Trophoblast cell (in vitro differentiated cells and primary cell): ENCODE measurements at regions not wholly inside any gene's neighbourhood (a gene's known extent, or its start where the extent isn't known, plus 50 kb on each side); places are given as distances from the start of the nearest gene placed in this dataset.
A peak's percentile ranks its signal among the peaks of the same experiment; 100 is the strongest.

Source experiments
- DNase-seq, 2 donors: peaks; one replicate each; pipeline ENCODE4 v3.0.0-alpha.2; 2016
- H2AFZ ChIP-seq: 2 replicates; pipeline ENCODE4 v1.6.1; 2013; ENCODE audit warnings: low read length, moderate library complexity, mild to moderate bottlenecking; ENCODE audit not compliant: insufficient read depth, poor library complexity
- H2AK5ac ChIP-seq: 2 replicates; pipeline ENCODE4 v1.6.1; 2013; ENCODE audit warnings: mild to moderate bottlenecking, low read length
- H2BK120ac ChIP-seq: 2 replicates; pipeline ENCODE4 v1.6.1; 2013; ENCODE audit warnings: low read length, mild to moderate bottlenecking, moderate library complexity; ENCODE audit not compliant: insufficient read depth, poor library complexity
- H2BK12ac ChIP-seq: 2 replicates; pipeline ENCODE4 v1.6.1; 2013; ENCODE audit warnings: mild to moderate bottlenecking, low read length, moderate library complexity
- H2BK5ac ChIP-seq: 2 replicates; pipeline ENCODE4 v1.6.1; 2013; ENCODE audit warnings: low read length, low read depth, moderate library complexity, mild to moderate bottlenecking; ENCODE audit not compliant: poor library complexity
- H3K14ac ChIP-seq: 2 replicates; pipeline ENCODE4 v1.6.1; 2013; ENCODE audit warnings: mild to moderate bottlenecking, low read length
- H3K18ac ChIP-seq: 2 replicates; pipeline ENCODE4 v1.6.1; 2013; ENCODE audit warnings: mild to moderate bottlenecking, low read length
- H3K23ac ChIP-seq: 2 replicates; pipeline ENCODE4 v1.6.1; 2013; ENCODE audit warnings: low read length
- H3K27ac ChIP-seq: 2 replicates; pipeline ENCODE4 v1.5.1; 2013; ENCODE audit warnings: low read depth, mild to moderate bottlenecking, inconsistent platforms, low read length, moderate library complexity
- H3K27me3 ChIP-seq: 2 replicates; pipeline ENCODE4 v1.6.1; 2013; ENCODE audit warnings: inconsistent platforms, mild to moderate bottlenecking, low read length, moderate library complexity; ENCODE audit not compliant: insufficient read depth
- H3K36me3 ChIP-seq, 2 experiments: 1 replicate in 1 of 2; 2 replicates in 1 of 2; pipeline ENCODE4 v1.6.1; 2013; ENCODE audit warnings: low read length in 2 of 2, mild to moderate bottlenecking in 2 of 2, moderate library complexity in 1 of 2; ENCODE audit not compliant: insufficient read depth in 2 of 2, control insufficient read depth in 1 of 2
- H3K4ac ChIP-seq: 2 replicates; pipeline ENCODE4 v1.6.1; 2013; ENCODE audit warnings: low read depth, mild to moderate bottlenecking, low read length, moderate library complexity
- H3K4me1 ChIP-seq, 2 experiments: 1 replicate in 1 of 2; 2 replicates in 1 of 2; pipeline ENCODE4 v1.6.1; 2013; ENCODE audit warnings: low read length in 2 of 2, mild to moderate bottlenecking in 2 of 2, moderate library complexity in 1 of 2; ENCODE audit not compliant: insufficient read depth in 2 of 2, control insufficient read depth in 1 of 2
- H3K4me2 ChIP-seq: 2 replicates; pipeline ENCODE4 v1.6.1; 2013; ENCODE audit warnings: inconsistent platforms, mild to moderate bottlenecking, low read length, moderate library complexity
- H3K4me3 ChIP-seq: 2 replicates; pipeline ENCODE4 v1.5.1; 2013; ENCODE audit warnings: mild to moderate bottlenecking, low read depth, low read length, inconsistent platforms
- H3K79me1 ChIP-seq: one replicate; pipeline ENCODE4 v1.6.1; 2013; ENCODE audit warnings: low read length
- H3K79me2 ChIP-seq: 2 replicates; pipeline ENCODE4 v1.6.1; 2013; ENCODE audit warnings: low read length, mild to moderate bottlenecking; ENCODE audit not compliant: control insufficient read depth, insufficient read depth, poor library complexity
- H3K9ac ChIP-seq: 2 replicates; pipeline ENCODE4 v1.6.1; 2013; ENCODE audit warnings: mild to moderate bottlenecking, low read length
- H3K9me3 ChIP-seq: 2 replicates; pipeline ENCODE4 v1.6.1; 2013; ENCODE audit warnings: low read depth, mild to moderate bottlenecking, control low read depth, inconsistent platforms, low read length; ENCODE audit not compliant: insufficient read depth
- H4K12ac ChIP-seq: 2 replicates; pipeline ENCODE4 v1.6.1; 2013; ENCODE audit warnings: low read depth, mild to moderate bottlenecking, low read length, moderate library complexity
- H4K8ac ChIP-seq: 2 replicates; pipeline ENCODE4 v1.6.1; 2013; ENCODE audit warnings: low read depth, mild to moderate bottlenecking, low read length, moderate library complexity
- H4K91ac ChIP-seq: one replicate; pipeline ENCODE4 v1.6.1; 2013; ENCODE audit warnings: low read depth, mild to moderate bottlenecking, low read length, moderate library complexity
- WGBS: extraction: QIAGEN DNeasy Blood & Tissue Kit; methylation state at CpG from one replicate; pipeline ENCODE4 v1.1.7; 2013; ENCODE audit warnings: missing lambda C conversion rate; ENCODE audit not compliant: insufficient read length, insufficient coverage; ENCODE audit errors: extremely low coverage; 5-methylcytosine and 5-hydroxymethylcytosine counted together

DNA sequence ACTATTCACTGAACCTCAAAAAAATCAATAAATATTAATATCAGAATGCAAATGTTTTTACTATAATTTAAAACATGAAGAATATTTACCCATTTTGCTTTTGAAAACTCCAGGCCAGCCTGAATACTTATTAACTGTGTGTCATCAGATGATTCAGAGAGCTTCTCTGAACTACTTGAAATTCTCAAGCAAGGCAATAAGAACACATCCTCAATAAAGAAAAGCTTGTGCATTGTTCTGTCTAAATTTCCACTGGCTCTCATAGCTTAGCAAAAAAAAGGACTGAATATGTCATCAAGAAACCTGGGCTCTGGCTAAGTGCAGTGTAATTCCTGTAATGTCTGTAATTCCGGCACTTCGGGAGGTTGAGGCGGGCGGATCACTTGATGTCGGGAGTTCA lies 194.1 kb downstream of the BTG1 start:
- H2BK12ac ChIP-seq = no peak overlapping the region
- no peak overlapping the region for H4K12ac ChIP-seq

DNA sequence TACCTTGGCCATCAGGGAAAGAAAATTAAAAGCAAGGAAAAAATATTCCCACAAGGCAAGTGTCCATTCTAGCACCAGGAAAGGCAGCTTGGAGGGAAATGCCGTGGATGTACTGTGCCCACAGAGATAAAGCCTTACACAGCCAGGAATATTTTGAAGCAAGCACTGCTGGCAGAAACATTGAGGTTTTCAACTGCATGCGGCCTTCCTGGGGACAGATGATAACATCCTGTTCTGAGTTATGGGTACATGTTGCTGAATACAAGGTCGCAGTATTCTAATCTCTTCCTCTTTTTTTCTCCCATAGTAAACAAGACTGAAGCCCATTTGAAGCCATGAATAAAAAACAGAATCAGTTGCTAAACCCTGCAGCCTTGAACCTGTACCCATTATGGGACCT lies 197.1 kb downstream of the BTG1 start:
- H2AK5ac ChIP-seq = no peak overlapping the region
- H2BK5ac ChIP-seq = no peak overlapping the region
- no peak for DNase-seq
- H3K79me2 ChIP-seq = no peaks in the 10 kb centered on the region
- no peak overlapping the region for H3K23ac ChIP-seq
- H2BK12ac ChIP-seq = no peak overlapping the region
- H3K18ac ChIP-seq = no peak overlapping the region
- H3K36me3 ChIP-seq = no peaks in the 10 kb centered on the region
- H3K4ac ChIP-seq = no peak overlapping the region
- H2AFZ ChIP-seq = no peak overlapping the region
- H2BK120ac ChIP-seq = no peak overlapping the region
- no peaks in the 10 kb centered on the region for H3K9me3 ChIP-seq
- no peak overlapping the region for H3K9ac ChIP-seq
- H3K79me1 ChIP-seq = no peaks in the 10 kb centered on the region
- no CpG with 5 or more reads among the region's 3 CpGs for WGBS
- H3K4me1 ChIP-seq = no peaks in the 10 kb centered on the region
- no peak overlapping the region for H4K12ac ChIP-seq
- H4K91ac ChIP-seq = no peak overlapping the region
- no peak overlapping the region for H3K4me2 ChIP-seq
- H3K27me3 ChIP-seq = no peaks in the 10 kb centered on the region
- H3K14ac ChIP-seq = no peak overlapping the region
- no peak overlapping the region for H3K4me3 ChIP-seq
- no peak overlapping the region for H3K27ac ChIP-seq
- no peak overlapping the region for H4K8ac ChIP-seq

More for the DNA sequence above, 194.1 kb downstream of the BTG1 start:
- no peak overlapping the region for H4K91ac ChIP-seq
- H2BK120ac ChIP-seq = no peak overlapping the region
- no peak overlapping the region for H4K8ac ChIP-seq
- no peak overlapping the region for H3K4me2 ChIP-seq
- H3K79me2 ChIP-seq = no peaks in the 10 kb centered on the region
- no peak overlapping the region for H2AFZ ChIP-seq
- no peak overlapping the region for H3K23ac ChIP-seq
- no peaks in the 10 kb centered on the region for H3K4me1 ChIP-seq
- H3K27ac ChIP-seq = no peak overlapping the region
- no peaks in the 10 kb centered on the region for H3K79me1 ChIP-seq
- no peak overlapping the region for H3K9ac ChIP-seq
- H3K4ac ChIP-seq = no peak overlapping the region
- H3K14ac ChIP-seq = no peak overlapping the region
- DNase-seq = peak in 1 of 2 donors; percentile 24
- no peaks in the 10 kb centered on the region for H3K27me3 ChIP-seq
- no peak overlapping the region for H3K18ac ChIP-seq
- no peaks in the 10 kb centered on the region for H3K9me3 ChIP-seq
- no peak overlapping the region for H2AK5ac ChIP-seq
- WGBS = no CpG with 5 or more reads among the region's 5 CpGs
- H3K36me3 ChIP-seq = no peaks in the 10 kb centered on the region
- H3K4me3 ChIP-seq = no peak overlapping the region
- H2BK5ac ChIP-seq = no peak overlapping the region

DNA sequence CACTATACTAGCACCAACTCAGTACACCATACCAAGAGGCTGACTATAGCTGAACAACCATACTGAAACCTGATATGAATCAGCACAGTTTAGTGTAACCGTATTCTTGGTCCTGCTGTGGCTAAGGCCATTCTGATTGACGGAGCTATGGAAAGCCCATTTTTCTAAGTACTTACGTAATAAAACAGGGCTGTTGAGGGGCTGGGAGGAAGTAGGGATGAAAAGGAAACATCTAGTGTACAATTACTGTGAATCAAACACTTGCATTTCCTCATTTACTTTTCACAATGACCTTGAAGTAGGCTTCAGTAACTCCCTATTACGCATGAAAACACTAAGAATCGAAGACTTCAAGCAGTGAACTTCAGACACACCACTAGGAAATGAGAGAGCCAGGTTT lies 198.2 kb downstream of the BTG1 start:
- Histone ChIP-seq H2BK12ac (no peak overlapping the region), H3K4ac (no peak overlapping the region), H4K8ac (no peak overlapping the region), H2BK5ac (no peak overlapping the region), H3K4me2 (no peak overlapping the region), H2BK120ac (no peak overlapping the region), H3K9ac (no peak overlapping the region), H3K27ac (no peak overlapping the region), H3K9me3 (no peaks in the 10 kb centered on the region), H3K79me1 (no peaks in the 10 kb centered on the region), H3K4me1 (no peaks in the 10 kb centered on the region), H3K14ac (no peak overlapping the region), H2AFZ (no peak overlapping the region), H3K27me3 (no peaks in the 10 kb centered on the region), H2AK5ac (no peak overlapping the region), H4K12ac (no peak overlapping the region), H3K36me3 (no peaks in the 10 kb centered on the region), H3K18ac (no peak overlapping the region), H3K23ac (no peak overlapping the region), H3K4me3 (no peak overlapping the region), H4K91ac (no peak overlapping the region), H3K79me2 (no peaks in the 10 kb centered on the region)
- DNase-seq = peak in 1 of 2 donors; percentile 13
- no CpG with 5 or more reads among the region's 5 CpGs for WGBS

DNA sequence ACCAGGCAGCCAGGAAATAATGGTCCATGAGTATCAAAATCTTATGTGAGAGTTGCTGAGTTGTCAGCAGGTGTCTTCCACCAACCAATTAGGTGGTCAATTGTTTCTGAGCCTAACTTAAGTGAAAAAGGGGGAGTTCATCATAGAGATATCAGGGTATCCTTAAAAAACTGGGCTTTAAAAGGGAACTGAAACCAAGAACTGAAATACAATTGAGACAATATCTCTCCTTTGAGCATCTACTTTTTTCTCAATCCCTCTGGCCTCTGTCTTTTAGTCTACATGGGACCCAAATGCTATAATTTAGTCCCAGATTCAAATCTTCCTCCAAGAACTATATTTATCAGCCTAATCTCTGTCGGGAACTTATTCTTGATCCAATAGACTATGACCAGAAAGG lies 201.0 kb downstream of the BTG1 start:
- H3K27me3 ChIP-seq = no peaks in the 10 kb centered on the region
- H4K91ac ChIP-seq = no peak overlapping the region
- no peaks in the 10 kb centered on the region for H3K36me3 ChIP-seq
- H3K14ac ChIP-seq = no peak overlapping the region
- H2BK5ac ChIP-seq = no peak overlapping the region
- no peak overlapping the region for H3K4me3 ChIP-seq
- DNase-seq = no peak
- H4K8ac ChIP-seq = no peak overlapping the region
- H2BK120ac ChIP-seq = no peak overlapping the region
- H3K4me2 ChIP-seq = no peak overlapping the region
- WGBS = no CpG with 5 or more reads among the region's 1 CpG
- no peak overlapping the region for H2AFZ ChIP-seq
- H2BK12ac ChIP-seq = no peak overlapping the region
- H3K79me2 ChIP-seq = no peaks in the 10 kb centered on the region
- H4K12ac ChIP-seq = no peak overlapping the region
- no peak overlapping the region for H3K23ac ChIP-seq
- H3K4me1 ChIP-seq = no peaks in the 10 kb centered on the region
- no peak overlapping the region for H2AK5ac ChIP-seq
- H3K9ac ChIP-seq = no peak overlapping the region
- no peaks in the 10 kb centered on the region for H3K9me3 ChIP-seq
- H3K79me1 ChIP-seq = no peaks in the 10 kb centered on the region
- no peak overlapping the region for H3K18ac ChIP-seq
- H3K4ac ChIP-seq = no peak overlapping the region
- no peak overlapping the region for H3K27ac ChIP-seq
